ENCODE measurements at regions not wholly inside any gene's neighbourhood (a gene's known extent, or its start where the extent isn't known, plus 50 kb on each side); places are given as distances from the start of the nearest gene placed in this dataset.

- DNase-seq (ENCODE audit: low read depth) = no peak
These were observed 330.8 kb upstream of the SEMA6D start for GRCh38 chr15:47386459-47386858.

GRCh38 chr15:47388299-47388698 is 329.0 kb upstream of the SEMA6D start:
- DNase-seq (ENCODE audit: low read depth) = no peak

- DNase-seq (ENCODE audit: low read depth) = no peak
These were observed 327.0 kb upstream of the SEMA6D start for GRCh38 chr15:47390208-47390765.

- no peak for DNase-seq (ENCODE audit: low read depth)
These were observed 323.0 kb upstream of the SEMA6D start for GRCh38 chr15:47394286-47394809.

- DNase-seq (ENCODE audit: low read depth) = no peak
These were observed 322.2 kb upstream of the SEMA6D start for GRCh38 chr15:47395076-47395475.

- no peak for DNase-seq (ENCODE audit: low read depth)
These were observed 319.6 kb upstream of the SEMA6D start for GRCh38 chr15:47397655-47398054.

- DNase-seq (ENCODE audit: low read depth) = no peak
These were observed 319.2 kb upstream of the SEMA6D start for GRCh38 chr15:47398132-47398531.

GRCh38 chr15:47398594-47398993 is 318.7 kb upstream of the SEMA6D start:
- no peak for DNase-seq (ENCODE audit: low read depth)

GRCh38 chr15:47399100-47399499 is 318.2 kb upstream of the SEMA6D start:
- DNase-seq (ENCODE audit: low read depth) = no peak

GRCh38 chr15:47400603-47401002 is 316.7 kb upstream of the SEMA6D start:
- no peak for DNase-seq (ENCODE audit: low read depth)

GRCh38 chr15:47401427-47401826 is 315.9 kb upstream of the SEMA6D start:
- no peak for DNase-seq (ENCODE audit: low read depth)

GRCh38 chr15:47402829-47403228 is 314.5 kb upstream of the SEMA6D start:
- DNase-seq (ENCODE audit: low read depth) = no peak

GRCh38 chr15:47404877-47405276 is 312.4 kb upstream of the SEMA6D start:
- DNase-seq (ENCODE audit: low read depth) = no peak

GRCh38 chr15:47405365-47406162 is 311.7 kb upstream of the SEMA6D start:
- DNase-seq (ENCODE audit: low read depth) = no peak

- DNase-seq (ENCODE audit: low read depth) = no peak
These were observed 309.6 kb upstream of the SEMA6D start for GRCh38 chr15:47407692-47408091.

GRCh38 chr15:47409038-47409437 is 308.3 kb upstream of the SEMA6D start:
- no peak for DNase-seq (ENCODE audit: low read depth)

- DNase-seq (ENCODE audit: low read depth) = no peak
These were observed 307.7 kb upstream of the SEMA6D start for GRCh38 chr15:47409600-47409999.

- DNase-seq (ENCODE audit: low read depth) = no peak
These were observed 307.1 kb upstream of the SEMA6D start for GRCh38 chr15:47410247-47410646.

GRCh38 chr15:47411733-47412132 is 305.6 kb upstream of the SEMA6D start:
- no peak for DNase-seq (ENCODE audit: low read depth)

- DNase-seq (ENCODE audit: low read depth) = no peak
These were observed 305.2 kb upstream of the SEMA6D start for GRCh38 chr15:47412136-47412535.

GRCh38 chr15:47412802-47413201 is 304.5 kb upstream of the SEMA6D start:
- no peak for DNase-seq (ENCODE audit: low read depth)

GRCh38 chr15:47414207-47414606 is 303.1 kb upstream of the SEMA6D start:
- DNase-seq (ENCODE audit: low read depth) = no peak

- DNase-seq (ENCODE audit: low read depth) = no peak
These were observed 301.8 kb upstream of the SEMA6D start for GRCh38 chr15:47415539-47415971.
